Stimulated activated naive B cell treated with anti-CD40 and anti-IgM and Interleukin-4, amounts not matched to agents 10 μg/mL and 1 μg/mL and 100 μg/mL, for 72 hours (primary cell): ENCODE measurements at regions not wholly inside any gene's neighbourhood (a gene's known extent, or its start where the extent isn't known, plus 50 kb on each side); places are given as distances from the start of the nearest gene placed in this dataset.

Source experiments
- ATAC-seq, 2 donors: fragments of 150-1000 bp; cut with Tn5 transposase; replicated peaks; 2 replicates each; pipeline ENCODE4 v1.10.0; 2021; ENCODE audit warnings: moderate library complexity in 1 of 2
- DNase-seq: peaks from one replicate; pipeline ENCODE4 v3.0.0; 2021
- H3K27ac Mint-ChIP-seq: one replicate; pipeline ENCODE4 v1.8.0; 2022; ENCODE audit warnings: mild to moderate bottlenecking, mixed read lengths
- H3K27me3 Mint-ChIP-seq, 2 donors: one replicate each; pipeline ENCODE4 v1.8.0; 2022; ENCODE audit warnings: mixed read lengths in 2 of 2
- H3K36me3 Mint-ChIP-seq, 2 donors: one replicate each; pipeline ENCODE4 v1.8.0; 2022; ENCODE audit warnings: mixed read lengths in 2 of 2, mild to moderate bottlenecking in 1 of 2
- H3K4me1 Mint-ChIP-seq, 2 donors: one replicate each; pipeline ENCODE4 v1.8.0; 2022; ENCODE audit warnings: mixed read lengths in 2 of 2, mild to moderate bottlenecking in 1 of 2
- H3K4me3 Mint-ChIP-seq, 2 donors: one replicate each; pipeline ENCODE4 v1.8.0; 2022; ENCODE audit warnings: mild to moderate bottlenecking in 2 of 2, mixed read lengths in 2 of 2, moderate library complexity in 1 of 2
- H3K9me3 Mint-ChIP-seq, 2 donors: one replicate each; pipeline ENCODE4 v1.8.0; 2022; ENCODE audit warnings: mixed read lengths in 2 of 2, mild to moderate bottlenecking in 1 of 2

DNA sequence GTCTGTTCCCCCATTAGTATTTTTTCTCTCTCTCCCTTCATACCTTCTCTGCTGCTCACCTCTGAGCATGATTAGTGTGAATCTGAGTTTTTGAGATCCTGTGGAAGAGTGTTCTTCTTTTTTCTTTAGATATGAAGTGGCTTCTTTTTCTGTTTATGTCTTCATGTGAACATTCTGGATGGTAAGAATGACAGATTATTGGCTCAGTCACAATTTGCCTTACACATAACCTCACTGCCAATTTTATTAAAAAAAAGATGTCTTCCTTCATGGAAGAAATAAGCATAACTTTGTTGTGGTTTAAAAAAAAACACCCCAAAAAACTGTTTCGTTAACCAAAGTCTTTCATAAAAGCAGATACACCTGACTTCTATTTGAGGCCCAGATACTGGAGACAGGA, 539.1 kb downstream of the PLCL1 start:
- no peaks in the 10 kb centered on the region for H3K9me3 Mint-ChIP-seq
- ATAC-seq: no peak
- peaks cover 0 to 2% of the 10 kb centered on the region in 2 donors for H3K4me1 Mint-ChIP-seq
- no peak for DNase-seq
- H3K27ac Mint-ChIP-seq: no peak overlapping the region
- H3K27me3 Mint-ChIP-seq: peaks cover 5 to 10% of the 10 kb centered on the region in 2 donors
- H3K4me3 Mint-ChIP-seq: no peak overlapping the region
- no peaks in the 10 kb centered on the region for H3K36me3 Mint-ChIP-seq

DNA sequence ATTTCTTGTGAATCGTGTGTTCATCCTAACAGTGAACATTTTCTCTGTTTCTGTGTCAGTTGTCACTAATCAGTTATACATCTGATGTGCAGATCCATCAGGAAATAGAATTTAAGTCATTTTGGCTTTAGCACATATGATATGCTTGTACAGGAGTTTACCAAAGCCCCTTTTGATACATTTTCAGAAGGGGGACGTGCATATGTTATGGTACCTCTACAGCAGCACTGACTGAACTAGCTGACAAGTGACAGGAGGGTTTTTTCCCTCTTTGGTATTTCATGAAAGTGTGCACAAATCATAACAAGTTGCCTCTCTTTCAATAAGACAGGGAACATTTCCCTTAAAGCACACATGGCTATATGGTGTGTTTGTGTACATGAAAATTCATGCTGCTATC, 536.5 kb downstream of the PLCL1 start:
- H3K4me1 Mint-ChIP-seq: no peaks in the 10 kb centered on the region
- no peaks in the 10 kb centered on the region for H3K9me3 Mint-ChIP-seq
- no peak for ATAC-seq
- H3K27me3 Mint-ChIP-seq: peaks cover 0 to 27% of the 10 kb centered on the region in 2 donors
- no peak overlapping the region for H3K27ac Mint-ChIP-seq
- no peak for DNase-seq
- H3K36me3 Mint-ChIP-seq: no peaks in the 10 kb centered on the region
- no peak overlapping the region for H3K4me3 Mint-ChIP-seq

DNA sequence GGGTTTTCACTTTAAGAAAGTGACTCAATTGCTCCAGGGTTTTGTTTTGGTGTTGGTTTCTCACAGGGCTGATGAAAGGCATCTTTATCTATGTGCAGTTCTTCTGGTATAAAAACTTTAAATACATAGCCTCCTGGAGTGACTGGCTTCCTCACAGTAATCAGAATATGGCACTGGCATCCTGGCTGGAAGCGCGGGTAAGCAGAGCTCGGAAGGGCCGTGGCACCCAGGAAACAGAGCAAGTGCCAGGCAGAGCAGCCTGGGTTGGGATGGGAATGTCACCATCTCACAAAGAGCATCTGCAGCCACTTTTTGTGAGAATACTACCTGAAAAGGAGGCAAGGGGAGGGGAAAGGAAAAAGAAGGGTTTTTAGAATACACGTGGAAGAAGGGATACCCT, 534.7 kb downstream of the PLCL1 start:
- peaks cover 0 to 28% of the 10 kb centered on the region in 2 donors for H3K27me3 Mint-ChIP-seq
- no peaks in the 10 kb centered on the region for H3K36me3 Mint-ChIP-seq
- DNase-seq (no peak), ATAC-seq (no peak)
- H3K9me3 Mint-ChIP-seq: no peaks in the 10 kb centered on the region
- no peak overlapping the region for H3K27ac Mint-ChIP-seq
- no peak overlapping the region for H3K4me3 Mint-ChIP-seq
- no peaks in the 10 kb centered on the region for H3K4me1 Mint-ChIP-seq

DNA sequence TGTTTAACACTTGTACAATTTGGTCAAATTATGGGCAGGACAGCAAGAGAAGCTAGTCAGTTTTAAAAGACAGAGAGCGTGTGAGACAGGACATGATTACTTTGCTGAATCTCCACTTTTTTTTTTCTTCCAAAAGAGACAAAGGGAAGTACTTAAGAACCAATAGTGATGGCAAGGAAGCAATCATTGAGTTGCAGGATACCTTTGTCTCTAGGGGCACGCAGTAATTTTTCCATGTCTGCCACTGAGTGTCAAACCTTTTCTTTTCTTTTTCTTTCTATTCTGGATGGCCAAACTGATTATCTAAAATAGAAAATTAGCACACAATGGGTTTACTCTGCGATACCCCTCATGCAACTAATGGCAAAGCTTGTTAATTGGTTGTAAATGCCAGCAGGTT, 533.0 kb downstream of the PLCL1 start:
- ATAC-seq (no peak), DNase-seq (no peak)
- Mint-ChIP-seq H3K4me3 (no peak overlapping the region), H3K4me1 (no peaks in the 10 kb centered on the region), H3K27ac (no peak overlapping the region), H3K36me3 (no peaks in the 10 kb centered on the region), H3K9me3 (no peaks in the 10 kb centered on the region), H3K27me3 (peaks cover 5 to 28% of the 10 kb centered on the region in 2 donors)

DNA sequence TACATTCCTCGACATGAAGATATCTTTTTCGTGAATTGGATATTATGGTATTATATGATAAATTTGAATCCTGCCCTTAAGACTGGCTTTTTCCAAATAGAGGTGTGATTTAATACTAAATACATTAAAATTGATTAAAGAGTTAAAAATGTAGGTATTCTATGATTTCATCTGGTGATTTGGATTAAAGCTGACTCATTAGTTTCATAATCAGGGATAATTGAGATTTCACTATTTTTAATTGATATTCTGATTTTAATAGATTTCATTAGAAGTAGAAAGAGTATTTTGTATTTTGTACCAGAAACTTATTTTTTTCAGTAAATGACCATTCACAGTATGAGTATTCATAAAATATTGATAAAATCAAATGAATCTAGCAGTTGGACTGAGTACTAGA, 524.1 kb downstream of the PLCL1 start:
- H3K9me3 Mint-ChIP-seq: no peaks in the 10 kb centered on the region
- H3K27me3 Mint-ChIP-seq: peaks cover 5 to 13% of the 10 kb centered on the region in 2 donors
- ATAC-seq: no peak
- no peak for DNase-seq
- H3K36me3 Mint-ChIP-seq: no peaks in the 10 kb centered on the region
- H3K4me1 Mint-ChIP-seq: peaks cover 3 to 5% of the 10 kb centered on the region in 2 donors
- H3K27ac Mint-ChIP-seq: no peak overlapping the region
- no peak overlapping the region for H3K4me3 Mint-ChIP-seq

DNA sequence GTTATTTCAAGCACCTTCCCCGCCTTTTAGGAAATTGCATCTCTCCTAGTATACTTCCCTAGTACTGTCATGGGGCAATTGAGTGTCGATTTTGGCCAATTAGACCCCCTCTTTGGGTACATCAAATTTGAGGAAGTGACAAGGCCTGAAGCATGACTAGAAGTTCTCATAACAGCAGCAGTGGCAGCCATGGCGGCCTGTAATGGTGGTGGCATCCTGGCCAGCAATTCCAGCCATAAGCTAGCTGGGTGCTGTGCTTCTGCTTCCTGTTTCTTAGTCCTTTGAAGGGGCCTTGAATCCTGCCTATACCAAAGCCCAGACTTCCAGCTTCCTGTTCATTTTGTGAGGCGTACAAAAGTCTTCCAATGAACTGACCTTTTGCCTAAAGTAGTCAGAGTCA, 523.1 kb downstream of the PLCL1 start:
- peaks cover 3 to 5% of the 10 kb centered on the region in 2 donors for H3K4me1 Mint-ChIP-seq
- no peak for DNase-seq

DNA sequence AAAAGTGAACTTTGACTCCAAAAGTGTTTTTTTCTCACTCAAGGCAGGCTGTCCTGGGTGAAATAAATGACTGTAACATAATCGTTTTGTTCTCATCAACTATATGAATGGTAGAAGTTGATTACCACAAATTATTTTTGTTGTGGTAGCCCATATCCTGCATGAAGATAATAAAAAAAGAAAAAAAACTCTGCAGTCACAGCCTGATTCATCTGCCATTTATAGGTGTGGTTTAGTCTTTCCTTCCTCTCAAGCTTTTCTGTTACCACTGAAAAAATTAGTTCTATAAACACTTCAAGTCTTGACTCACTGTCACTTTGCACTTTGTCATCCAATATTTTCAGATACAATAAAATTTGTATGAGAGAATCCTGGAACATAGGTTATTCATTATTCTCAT, 522.0 kb downstream of the PLCL1 start:
- Mint-ChIP-seq H3K36me3 (no peaks in the 10 kb centered on the region), H3K4me1 (peaks cover 3 to 5% of the 10 kb centered on the region in 2 donors), H3K27ac (no peak overlapping the region), H3K9me3 (no peaks in the 10 kb centered on the region), H3K27me3 (peaks cover 4 to 12% of the 10 kb centered on the region in 2 donors), H3K4me3 (no peak overlapping the region)
- DNase-seq (no peak), ATAC-seq (no peak)

More for the DNA sequence above, 523.1 kb downstream of the PLCL1 start:
- Mint-ChIP-seq H3K4me3 (no peak overlapping the region), H3K9me3 (no peaks in the 10 kb centered on the region), H3K27me3 (peaks cover 0 to 13% of the 10 kb centered on the region in 2 donors), H3K36me3 (no peaks in the 10 kb centered on the region), H3K27ac (no peak overlapping the region)
- ATAC-seq: no peak

DNA sequence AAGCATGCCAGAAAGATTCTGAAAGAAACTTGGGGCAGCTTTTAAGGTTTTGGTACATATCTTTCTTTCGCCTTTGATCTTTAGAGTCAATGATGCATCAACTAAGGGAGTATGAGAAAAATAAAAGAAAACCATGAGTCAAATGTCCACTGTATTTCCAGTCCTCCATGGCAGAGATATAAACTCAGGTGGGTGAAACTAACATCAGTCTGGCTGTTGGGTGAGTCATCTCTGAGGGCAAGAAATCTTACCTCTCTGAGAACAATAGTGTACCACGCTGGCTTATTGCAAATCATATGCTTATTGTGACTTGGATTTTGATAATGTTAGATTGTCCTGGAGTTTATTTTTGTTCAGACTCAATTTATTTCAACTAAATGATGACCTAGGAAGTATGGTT, 521.0 kb downstream of the PLCL1 start:
- Mint-ChIP-seq H3K27me3 (peaks cover 9% of the 10 kb centered on the region in 2 donors), H3K9me3 (no peaks in the 10 kb centered on the region), H3K27ac (no peak overlapping the region), H3K4me3 (no peak overlapping the region), H3K36me3 (no peaks in the 10 kb centered on the region), H3K4me1 (peaks cover 3 to 5% of the 10 kb centered on the region in 2 donors)
- DNase-seq (no peak), ATAC-seq (no peak)

DNA sequence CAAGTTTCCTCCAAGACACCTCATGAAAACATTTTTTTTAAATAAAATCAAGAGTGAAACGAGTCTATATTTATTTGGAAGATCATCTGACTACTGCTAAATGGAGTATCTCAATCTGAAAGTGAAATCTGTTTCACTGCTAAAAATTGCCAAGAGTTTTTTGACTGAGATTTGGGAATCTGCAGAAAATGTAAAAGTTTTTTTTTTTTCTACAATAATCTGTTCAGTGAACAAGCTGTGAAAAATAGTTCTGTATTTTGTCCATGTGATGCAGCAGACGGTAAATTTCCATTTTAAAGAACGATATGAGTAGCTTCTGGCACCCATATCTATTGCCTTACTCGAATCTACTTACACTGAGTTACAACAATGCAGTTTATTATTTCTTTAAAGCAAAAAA, 519.7 kb downstream of the PLCL1 start:
- no peaks in the 10 kb centered on the region for H3K9me3 Mint-ChIP-seq
- peaks cover 3 to 5% of the 10 kb centered on the region in 2 donors for H3K4me1 Mint-ChIP-seq
- no peaks in the 10 kb centered on the region for H3K36me3 Mint-ChIP-seq
- no peak for DNase-seq
- H3K27ac Mint-ChIP-seq: no peak overlapping the region
- H3K27me3 Mint-ChIP-seq: peaks cover 9% of the 10 kb centered on the region in 2 donors
- H3K4me3 Mint-ChIP-seq: no peak overlapping the region
- no peak for ATAC-seq

DNA sequence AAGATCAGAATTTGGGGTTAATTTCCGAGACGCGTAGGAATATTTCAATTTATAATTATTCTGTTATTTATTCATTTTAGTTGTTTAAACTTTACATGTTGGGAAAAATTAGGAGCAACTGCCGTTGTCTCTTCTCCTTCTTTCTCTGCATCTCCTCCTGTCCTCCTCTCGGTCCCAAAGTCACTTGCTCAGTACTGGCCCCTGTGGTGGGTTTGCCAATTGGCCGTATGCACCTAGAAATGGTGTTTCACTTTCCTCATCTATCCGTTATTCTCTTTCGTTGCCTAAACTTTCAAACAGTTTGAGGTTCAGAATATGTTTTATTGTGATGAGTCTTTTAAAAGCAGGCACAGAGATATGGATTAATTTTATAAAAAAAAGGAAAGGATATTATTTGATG, 517.9 kb downstream of the PLCL1 start:
- H3K27me3 Mint-ChIP-seq: peaks cover 9 to 11% of the 10 kb centered on the region in 2 donors
- no peaks in the 10 kb centered on the region for H3K36me3 Mint-ChIP-seq
- DNase-seq: no peak
- H3K27ac Mint-ChIP-seq: no peak overlapping the region
- H3K4me1 Mint-ChIP-seq: peaks cover 2 to 5% of the 10 kb centered on the region in 2 donors
- no peak overlapping the region for H3K4me3 Mint-ChIP-seq
- no peak for ATAC-seq
- H3K9me3 Mint-ChIP-seq: no peaks in the 10 kb centered on the region

DNA sequence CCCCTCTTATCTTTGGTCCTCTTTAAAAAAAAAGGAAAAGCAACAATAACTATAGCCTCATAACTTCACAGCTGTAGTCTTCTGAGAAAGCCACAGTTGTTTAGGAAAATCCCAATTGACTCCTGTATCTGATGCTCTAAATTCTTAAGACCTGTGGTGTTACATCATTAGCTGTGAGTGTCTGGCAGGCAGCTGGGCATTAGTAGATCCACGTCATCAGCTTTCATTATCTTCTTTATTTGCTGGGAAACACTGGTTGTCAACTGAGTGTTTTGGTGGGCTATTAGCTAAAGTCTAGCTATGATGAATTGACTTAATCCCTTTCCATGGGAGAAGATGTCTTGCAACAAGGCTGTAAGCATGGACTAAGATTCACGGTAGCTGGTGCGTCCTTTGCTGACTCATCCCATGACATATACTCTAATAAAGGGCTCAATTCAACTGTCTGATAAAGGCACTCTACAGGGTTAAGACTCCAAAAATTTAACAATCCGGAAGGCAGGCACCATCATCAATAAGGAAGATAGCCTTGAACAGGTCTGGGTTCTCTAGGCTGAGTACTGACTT, 517.2 kb downstream of the PLCL1 start:
- Mint-ChIP-seq H3K9me3 (no peaks in the 10 kb centered on the region), H3K4me1 (peaks cover 2 to 3% of the 10 kb centered on the region in 2 donors), H3K4me3 (no peak overlapping the region), H3K36me3 (no peaks in the 10 kb centered on the region), H3K27me3 (peaks cover 11 to 18% of the 10 kb centered on the region in 2 donors), H3K27ac (no peak overlapping the region)
- DNase-seq (no peak), ATAC-seq (no peak)

DNA sequence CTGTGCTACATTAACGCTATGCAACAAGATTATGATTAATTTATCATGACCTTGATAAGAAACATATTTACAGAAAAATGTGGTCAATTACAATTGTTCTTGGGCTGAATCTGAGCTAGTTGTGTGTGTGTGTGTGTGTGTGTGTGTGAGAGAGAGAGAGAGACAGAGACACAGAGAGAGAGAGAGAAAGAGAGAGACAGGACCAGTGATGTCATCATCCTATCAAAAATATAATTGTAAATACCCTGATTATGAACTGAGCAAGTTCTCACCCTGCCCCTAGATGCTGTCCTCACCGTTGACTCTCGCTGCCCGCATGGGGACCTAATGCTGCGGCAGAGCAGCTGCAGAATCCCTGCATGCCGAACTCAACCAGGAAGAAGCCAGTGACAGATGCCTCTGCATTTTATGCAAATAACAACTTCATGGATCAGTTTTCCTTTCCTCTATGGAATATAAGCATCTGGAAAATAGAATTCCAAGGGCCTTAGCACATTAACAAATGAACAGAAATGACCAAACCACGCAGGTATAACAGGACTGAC, 512.5 kb downstream of the PLCL1 start:
- Mint-ChIP-seq H3K4me1 (peaks cover 0 to 2% of the 10 kb centered on the region in 2 donors), H3K27me3 (peaks cover 17 to 31% of the 10 kb centered on the region in 2 donors), H3K9me3 (no peaks in the 10 kb centered on the region), H3K4me3 (no peak overlapping the region), H3K36me3 (no peaks in the 10 kb centered on the region), H3K27ac (no peak overlapping the region)
- no peak for ATAC-seq
- DNase-seq: no peak

DNA sequence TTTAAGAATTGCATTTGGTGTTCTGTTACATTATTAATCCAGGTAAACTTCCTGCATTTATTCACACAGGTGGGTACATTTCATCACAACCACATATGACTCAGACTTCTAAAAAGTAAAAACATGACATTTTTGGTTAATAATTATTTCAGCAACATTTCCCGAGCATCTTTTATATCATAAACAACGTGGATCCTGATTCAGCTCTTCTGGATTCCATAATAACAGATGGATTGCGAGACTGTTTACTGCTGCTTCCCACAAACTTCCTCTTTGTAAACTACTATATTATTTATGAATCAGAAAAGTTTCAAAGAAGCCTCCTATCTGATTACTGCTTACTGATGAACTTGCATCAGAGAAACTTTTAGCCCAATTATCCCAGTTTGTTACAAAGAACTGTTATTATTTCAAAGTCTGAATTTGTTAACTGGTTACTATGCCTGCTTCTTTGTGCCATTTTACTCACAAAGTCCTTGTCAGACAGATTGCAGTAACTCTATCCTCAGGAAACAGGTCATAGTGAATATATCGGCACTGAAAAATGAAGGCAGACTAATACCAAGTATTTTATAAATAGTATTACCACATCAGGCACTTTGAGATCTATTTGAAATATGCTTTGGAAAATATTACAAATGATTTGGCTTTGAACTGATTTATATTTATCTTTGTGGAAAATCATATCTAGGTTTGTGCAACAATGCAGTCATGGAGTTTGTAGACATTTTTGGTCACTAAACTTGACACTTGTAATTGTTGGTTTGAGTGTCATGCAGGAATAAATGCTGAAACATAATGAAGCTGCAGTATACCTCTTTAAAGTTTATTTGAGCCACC, 511.6 kb downstream of the PLCL1 start:
- ATAC-seq: no peak
- Mint-ChIP-seq H3K9me3 (no peaks in the 10 kb centered on the region), H3K27ac (no peak overlapping the region), H3K27me3 (peaks cover 11 to 27% of the 10 kb centered on the region in 2 donors), H3K36me3 (no peaks in the 10 kb centered on the region), H3K4me3 (no peak overlapping the region), H3K4me1 (peaks cover 0 to 2% of the 10 kb centered on the region in 2 donors)
- no peak for DNase-seq

DNA sequence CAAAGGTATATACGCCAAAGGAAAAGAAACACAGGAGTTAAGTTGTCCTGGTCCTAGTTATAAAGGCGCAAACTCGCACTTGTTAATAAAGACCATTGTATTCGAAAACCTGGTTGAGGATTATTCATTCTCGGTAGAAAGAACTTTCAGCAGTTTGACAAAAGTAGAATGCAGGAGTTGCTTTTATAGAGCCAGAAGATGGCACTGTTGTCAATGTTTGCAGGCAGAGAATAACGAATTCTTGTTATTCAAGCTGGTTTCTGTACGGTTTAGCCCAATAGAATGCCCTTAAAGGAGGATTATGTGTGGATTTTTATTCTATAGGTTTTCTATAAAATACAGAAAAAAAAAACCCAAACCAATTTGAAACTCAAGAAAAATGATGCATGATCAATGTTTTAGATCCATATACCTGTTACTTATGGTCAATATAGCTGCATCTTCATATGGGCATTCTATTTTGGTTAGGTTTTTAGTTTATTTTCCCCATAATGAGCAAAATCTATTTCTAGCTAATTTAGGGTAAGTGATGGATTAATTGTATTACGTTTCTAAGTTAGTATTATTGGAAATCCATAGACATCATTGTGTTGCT, 510.3 kb downstream of the PLCL1 start:
- peaks cover 8 to 34% of the 10 kb centered on the region in 2 donors for H3K27me3 Mint-ChIP-seq
- no peaks in the 10 kb centered on the region for H3K36me3 Mint-ChIP-seq
- peaks cover 0 to 2% of the 10 kb centered on the region in 2 donors for H3K4me1 Mint-ChIP-seq
- no peak for DNase-seq
- ATAC-seq: no peak
- H3K9me3 Mint-ChIP-seq: no peaks in the 10 kb centered on the region
- no peak overlapping the region for H3K27ac Mint-ChIP-seq
- no peak overlapping the region for H3K4me3 Mint-ChIP-seq
